GM18870 (cell line): ENCODE measurements at regions not wholly inside any gene's neighbourhood (a gene's known extent, or its start where the extent isn't known, plus 50 kb on each side); places are given as distances from the start of the nearest gene placed in this dataset.
A peak's percentile ranks its signal among the peaks of the same experiment; 100 is the strongest.

ENCODE experiments used
- ATAC-seq: cut with Tn5 transposase; IDR thresholded peaks from one replicate; pipeline ENCODE4 v1.9.1; 2021; ENCODE audit warnings: moderate library complexity; ENCODE audit not compliant: unreplicated experiment

DNA sequence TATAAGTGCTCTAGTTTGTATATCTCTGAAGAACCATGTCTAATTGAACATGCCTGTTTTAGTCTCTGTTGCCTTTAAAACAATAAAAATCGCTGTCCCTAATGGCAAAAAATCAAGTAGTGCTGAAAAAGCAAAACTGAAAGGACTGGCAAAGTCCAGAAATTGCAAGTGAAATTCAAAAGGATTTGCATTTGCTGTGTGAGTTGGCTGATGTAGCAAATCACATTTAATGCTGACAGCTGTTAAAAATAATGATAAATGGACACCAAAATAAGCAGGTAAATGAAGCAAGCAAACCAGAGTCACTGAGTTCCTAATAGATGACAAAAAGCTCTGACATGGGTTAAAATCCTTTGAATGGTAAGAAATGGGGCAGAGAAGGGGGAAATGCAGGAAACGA lies 874.1 kb downstream of the GRM8 start:
- ATAC-seq, result peak; percentile 73

- ATAC-seq, result peak; percentile 81
These were observed 882.6 kb downstream of the GRM8 start for GRCh38 chr7:126370038-126370668.

- no peak for ATAC-seq
These were observed 890.0 kb downstream of the GRM8 start for GRCh38 chr7:126362746-126363145.

GRCh38 chr7:126361183-126361582 lies 891.6 kb downstream of the GRM8 start:
- ATAC-seq, result no peak

DNA sequence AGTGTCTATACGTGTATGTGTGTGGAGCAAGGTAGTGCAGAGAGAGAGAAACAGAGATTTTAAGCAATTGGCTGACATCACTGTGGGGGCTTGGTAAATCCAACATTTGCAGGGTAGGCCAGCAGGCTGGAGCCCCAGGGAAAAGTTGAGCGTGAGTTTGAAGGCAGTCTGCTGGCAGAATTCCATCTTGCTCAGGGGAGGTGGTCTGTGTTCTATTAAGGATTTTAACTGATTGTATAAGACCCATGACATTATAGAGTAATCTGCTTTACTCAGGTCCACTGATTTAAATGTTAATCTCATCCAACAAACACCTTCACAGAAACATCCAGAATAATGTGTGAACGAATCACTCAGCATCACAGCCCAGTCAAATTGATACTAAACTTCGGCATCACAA lies 912.9 kb downstream of the GRM8 start:
- no peak for ATAC-seq

- no peak for ATAC-seq
These were observed 947.1 kb downstream of the GRM8 start for GRCh38 chr7:126305671-126306070.

- ATAC-seq, result no peak
These were observed 948.8 kb downstream of the GRM8 start for GRCh38 chr7:126303926-126304325.

DNA sequence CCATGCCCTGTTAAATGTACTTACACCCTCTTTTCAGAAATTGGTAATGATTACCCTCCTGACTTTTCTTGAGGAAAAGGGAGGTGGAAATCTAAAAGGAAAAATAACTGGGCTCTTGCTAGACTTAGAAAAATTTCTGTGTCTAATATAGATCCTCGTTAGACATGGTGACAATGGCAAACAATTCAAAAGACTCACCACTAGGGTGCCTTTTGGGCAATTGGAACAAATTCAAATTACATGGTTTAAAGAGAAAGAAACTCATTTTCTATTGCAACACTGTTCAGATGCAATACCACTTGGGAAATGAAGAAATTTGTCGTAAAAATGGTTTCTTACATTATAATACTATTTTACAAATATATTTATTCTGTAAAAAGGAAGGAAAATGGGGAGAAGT lies 950.1 kb downstream of the GRM8 start:
- ATAC-seq, result no peak

DNA sequence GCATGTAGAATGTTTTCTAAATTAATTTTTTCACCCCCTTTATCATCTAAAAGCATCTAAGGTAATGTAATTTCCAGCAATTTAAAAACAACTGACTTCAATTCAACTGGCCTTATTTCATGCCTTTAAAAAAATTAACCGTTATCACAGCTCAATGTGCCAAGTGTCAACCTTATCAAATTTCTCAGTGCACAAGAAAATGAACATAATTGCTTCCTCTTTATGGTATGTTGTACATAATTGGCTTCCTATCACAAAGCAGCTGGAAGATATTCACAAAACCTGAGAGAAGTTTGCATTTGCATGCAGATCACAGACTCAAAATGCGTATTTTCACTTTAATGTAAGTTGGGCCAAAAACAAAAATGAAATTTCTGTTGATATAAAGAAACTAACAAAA lies 966.4 kb downstream of the GRM8 start:
- ATAC-seq, result no peak

DNA sequence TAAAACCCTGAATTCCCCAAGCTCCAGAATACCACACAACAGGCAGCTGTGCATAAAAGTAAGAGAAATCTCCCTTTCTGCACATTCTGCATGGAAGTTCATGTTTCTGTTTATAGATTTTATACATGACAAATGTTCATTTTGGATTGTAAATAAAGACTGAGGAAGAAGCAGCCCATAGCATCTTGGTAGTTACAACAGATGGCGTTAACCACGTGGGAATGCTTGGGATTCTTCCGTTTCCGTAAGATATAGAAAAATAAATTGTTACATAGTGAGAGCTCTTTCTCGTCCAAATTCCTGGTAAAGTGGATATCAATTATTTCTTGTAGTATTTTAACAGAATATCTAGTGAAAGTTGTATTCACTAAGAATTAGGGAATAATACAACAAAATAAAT lies 1016.5 kb downstream of the GRM8 start:
- ATAC-seq, result no peak

DNA sequence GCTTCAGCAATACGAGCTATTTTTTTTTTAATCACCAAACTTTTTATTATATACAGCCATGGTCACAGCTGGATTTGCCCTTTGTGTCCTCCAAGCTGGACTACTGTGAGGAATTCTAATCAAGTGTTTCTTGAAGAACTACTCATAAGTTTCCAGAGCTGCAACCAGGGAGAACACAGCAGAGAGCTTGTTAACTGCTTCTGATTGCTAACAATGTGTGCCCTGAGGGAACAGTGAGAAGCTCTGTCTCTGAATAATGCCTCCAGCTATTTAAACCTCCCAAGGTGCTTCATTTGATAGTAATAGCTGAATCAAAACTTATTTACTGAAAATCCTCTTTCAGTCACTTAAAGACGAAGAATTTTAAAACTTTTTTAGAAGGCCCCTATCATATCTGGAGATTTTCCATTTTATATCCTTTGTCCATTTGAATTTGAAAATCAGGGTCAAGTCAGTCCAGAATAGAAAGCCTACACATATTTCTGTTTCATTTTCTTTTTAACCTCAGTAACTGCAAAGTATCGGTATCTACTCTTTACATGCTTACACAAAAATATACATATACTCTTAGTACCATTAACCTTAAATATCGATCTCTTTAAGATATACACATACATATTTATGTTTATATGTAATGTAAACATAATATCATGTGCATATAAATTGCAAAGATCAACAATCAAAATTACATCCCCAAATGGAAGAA lies 1024.2 kb downstream of the GRM8 start:
- no peak for ATAC-seq

- no peak for ATAC-seq
These were observed 1025.1 kb downstream of the GRM8 start for GRCh38 chr7:126227643-126228042.

DNA sequence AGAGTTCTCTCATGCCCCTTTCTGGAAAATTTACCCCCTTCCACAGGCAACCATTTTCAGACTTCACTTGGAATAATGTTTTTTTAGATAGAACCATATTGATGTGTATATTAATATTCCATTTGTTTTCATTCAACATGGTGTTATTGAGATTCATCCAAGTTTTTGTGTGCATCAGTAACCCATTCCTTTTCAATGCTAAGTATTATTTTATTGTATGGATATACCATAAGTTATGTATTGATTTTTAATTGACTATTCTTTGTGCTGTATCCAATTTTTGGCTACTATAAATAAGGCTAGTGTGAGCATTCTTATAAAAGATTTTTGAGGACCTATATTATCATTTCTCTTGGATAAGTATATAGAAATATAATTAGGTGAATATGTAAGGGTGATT lies 1025.7 kb downstream of the GRM8 start:
- ATAC-seq, result no peak

GRCh38 chr7:126223729-126224128 lies 1029.0 kb downstream of the GRM8 start:
- ATAC-seq, result no peak

GRCh38 chr7:126222782-126223181 lies 1030.0 kb downstream of the GRM8 start:
- ATAC-seq, result no peak

DNA sequence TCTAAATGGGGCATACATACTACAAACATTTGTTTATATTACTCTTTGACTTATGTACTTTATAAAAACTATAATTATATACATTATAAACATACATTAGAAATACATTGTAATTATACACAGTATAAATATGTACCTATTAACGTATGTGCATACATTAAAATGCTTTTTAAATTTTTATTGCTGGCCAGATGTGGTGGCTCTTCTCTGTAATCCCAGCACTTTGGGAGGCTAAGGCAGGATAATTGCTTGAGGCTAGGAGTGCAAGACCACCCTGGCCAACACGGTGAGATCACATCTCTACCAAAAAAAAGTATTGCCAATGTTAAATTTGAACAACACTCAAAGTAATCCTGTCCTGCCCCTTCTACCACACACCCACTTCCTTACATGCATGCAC lies 1037.0 kb downstream of the GRM8 start:
- ATAC-seq, result no peak

- ATAC-seq, result no peak
These were observed 1038.9 kb downstream of the GRM8 start for GRCh38 chr7:126213876-126214275.

DNA sequence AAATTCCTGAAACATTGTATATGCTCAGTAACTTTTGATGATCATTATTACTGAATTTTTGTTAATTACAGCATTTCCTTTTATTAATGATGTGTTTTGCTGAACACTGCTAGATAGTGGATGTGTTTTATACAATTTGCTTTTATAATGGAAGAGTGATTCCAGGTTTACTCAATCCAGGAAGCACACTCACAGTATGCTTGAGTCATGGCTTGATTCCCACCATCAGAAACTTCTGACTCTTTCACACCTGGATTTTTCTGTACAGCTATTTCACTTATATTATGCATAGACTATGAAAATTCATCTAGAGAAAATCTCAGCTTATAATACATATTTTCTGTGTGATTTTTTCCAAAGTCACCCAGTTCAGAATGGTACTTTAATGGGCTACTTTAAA lies 1040.9 kb downstream of the GRM8 start:
- ATAC-seq, result no peak

GRCh38 chr7:126210707-126211106 lies 1042.0 kb downstream of the GRM8 start:
- ATAC-seq, result peak; percentile 66

- no peak for ATAC-seq
These were observed 1049.6 kb downstream of the GRM8 start for GRCh38 chr7:126203185-126203584.

GRCh38 chr7:126202177-126202576 lies 1050.6 kb downstream of the GRM8 start:
- ATAC-seq, result no peak

- no peak for ATAC-seq
These were observed 1066.7 kb downstream of the GRM8 start for GRCh38 chr7:126185959-126186580.
